ENCODE measurements at regions not wholly inside any gene's neighbourhood (a gene's known extent, or its start where the extent isn't known, plus 50 kb on each side); places are given as distances from the start of the nearest gene placed in this dataset.

DNA sequence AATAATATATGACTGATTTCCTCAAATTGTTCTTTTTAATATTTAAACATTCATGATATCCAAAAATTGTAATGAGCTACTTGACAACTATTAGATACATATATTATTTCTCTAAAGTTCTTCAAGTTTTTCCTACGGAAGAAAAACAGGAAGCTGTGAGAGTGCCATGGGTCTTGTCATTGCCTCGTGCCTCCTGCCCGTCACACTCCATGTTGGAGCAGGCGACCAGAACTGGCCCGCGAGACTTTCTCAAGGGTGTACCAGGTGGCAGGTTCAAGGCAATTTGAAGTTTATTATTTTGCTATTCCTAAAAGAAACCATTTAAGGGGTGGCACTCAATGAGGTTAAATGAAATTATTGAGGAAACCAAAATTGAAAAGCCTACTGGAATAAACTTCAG, 337.2 kb downstream of the HACE1 start:
- Histone ChIP-seq H3K27ac (ENCODE audit: low read depth in 1 of 2, low read length in 2 of 2) (no peak overlapping the region), H3K9ac (ENCODE audit: low read depth in 1 of 2, low read length in 2 of 2) (no peak overlapping the region), H3K4me3 (ENCODE audit: low read depth in 1 of 3, low read length in 3 of 3) (no peak overlapping the region), H3K9me3 (ENCODE audit: control insufficient read depth in 4 of 4, low read length in 3 of 4) (no peaks in the 10 kb centered on the region), H3K36me3 (ENCODE audit: control insufficient read depth in 4 of 4, insufficient read depth in 3 of 4, low read depth in 1 of 4, low read length in 3 of 4) (no peaks in the 10 kb centered on the region), H3K27me3 (ENCODE audit: control insufficient read depth in 4 of 4, insufficient read depth in 4 of 4, low read length in 3 of 4) (peaks cover 0 to 3% (median 0%) of the 10 kb centered on the region in 4 donors), H3K4me1 (ENCODE audit: control insufficient read depth in 4 of 4, insufficient read depth in 4 of 4, low read length in 3 of 4) (no peaks in the 10 kb centered on the region)
- 78% methylated on average over 6 of the region's 6 CpGs for WGBS
- TF ChIP-seq NR2F2 (IDR thresholded peaks at IDR 0.05) (no peak), RAD21 (IDR thresholded peaks at IDR 0.05) (no peak), HNF4G (IDR thresholded peaks at IDR 0.05) (no peak), EGR1 (IDR thresholded peaks at IDR 0.05; ENCODE audit: low read depth in 2 of 2) (no peak), FOXA1 (IDR thresholded peaks at IDR 0.05) (no peak), JUND (IDR thresholded peaks at IDR 0.05) (no peak), YY1 (IDR thresholded peaks at IDR 0.05) (no peak), FOXA2 (IDR thresholded peaks at IDR 0.05) (no peak), RXRA (IDR thresholded peaks at IDR 0.05) (no peak), GABPA (IDR thresholded peaks at IDR 0.05 in 1 of 2, conservative IDR thresholded peaks at IDR 0.05 in 1 of 2) (no peak), HNF4A (conservative IDR thresholded peaks at IDR 0.05) (no peak)
- TF ChIP-seq, protein P1, sequence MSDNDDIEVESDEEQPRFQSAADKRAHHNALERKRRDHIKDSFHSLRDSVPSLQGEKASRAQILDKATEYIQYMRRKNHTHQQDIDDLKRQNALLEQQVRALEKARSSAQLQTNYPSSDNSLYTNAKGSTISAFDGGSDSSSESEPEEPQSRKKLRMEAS (IDR thresholded peaks at IDR 0.05), result no peak
- TF ChIP-seq, protein P2, sequence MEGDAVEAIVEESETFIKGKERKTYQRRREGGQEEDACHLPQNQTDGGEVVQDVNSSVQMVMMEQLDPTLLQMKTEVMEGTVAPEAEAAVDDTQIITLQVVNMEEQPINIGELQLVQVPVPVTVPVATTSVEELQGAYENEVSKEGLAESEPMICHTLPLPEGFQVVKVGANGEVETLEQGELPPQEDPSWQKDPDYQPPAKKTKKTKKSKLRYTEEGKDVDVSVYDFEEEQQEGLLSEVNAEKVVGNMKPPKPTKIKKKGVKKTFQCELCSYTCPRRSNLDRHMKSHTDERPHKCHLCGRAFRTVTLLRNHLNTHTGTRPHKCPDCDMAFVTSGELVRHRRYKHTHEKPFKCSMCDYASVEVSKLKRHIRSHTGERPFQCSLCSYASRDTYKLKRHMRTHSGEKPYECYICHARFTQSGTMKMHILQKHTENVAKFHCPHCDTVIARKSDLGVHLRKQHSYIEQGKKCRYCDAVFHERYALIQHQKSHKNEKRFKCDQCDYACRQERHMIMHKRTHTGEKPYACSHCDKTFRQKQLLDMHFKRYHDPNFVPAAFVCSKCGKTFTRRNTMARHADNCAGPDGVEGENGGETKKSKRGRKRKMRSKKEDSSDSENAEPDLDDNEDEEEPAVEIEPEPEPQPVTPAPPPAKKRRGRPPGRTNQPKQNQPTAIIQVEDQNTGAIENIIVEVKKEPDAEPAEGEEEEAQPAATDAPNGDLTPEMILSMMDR (IDR thresholded peaks at IDR 0.05; ENCODE audit: low read depth, low read length, missing input control), result no peak
- TF ChIP-seq, protein P3, sequence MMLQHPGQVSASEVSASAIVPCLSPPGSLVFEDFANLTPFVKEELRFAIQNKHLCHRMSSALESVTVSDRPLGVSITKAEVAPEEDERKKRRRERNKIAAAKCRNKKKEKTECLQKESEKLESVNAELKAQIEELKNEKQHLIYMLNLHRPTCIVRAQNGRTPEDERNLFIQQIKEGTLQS (IDR thresholded peaks at IDR 0.05), result no peak
- TF ChIP-seq, protein P4, sequence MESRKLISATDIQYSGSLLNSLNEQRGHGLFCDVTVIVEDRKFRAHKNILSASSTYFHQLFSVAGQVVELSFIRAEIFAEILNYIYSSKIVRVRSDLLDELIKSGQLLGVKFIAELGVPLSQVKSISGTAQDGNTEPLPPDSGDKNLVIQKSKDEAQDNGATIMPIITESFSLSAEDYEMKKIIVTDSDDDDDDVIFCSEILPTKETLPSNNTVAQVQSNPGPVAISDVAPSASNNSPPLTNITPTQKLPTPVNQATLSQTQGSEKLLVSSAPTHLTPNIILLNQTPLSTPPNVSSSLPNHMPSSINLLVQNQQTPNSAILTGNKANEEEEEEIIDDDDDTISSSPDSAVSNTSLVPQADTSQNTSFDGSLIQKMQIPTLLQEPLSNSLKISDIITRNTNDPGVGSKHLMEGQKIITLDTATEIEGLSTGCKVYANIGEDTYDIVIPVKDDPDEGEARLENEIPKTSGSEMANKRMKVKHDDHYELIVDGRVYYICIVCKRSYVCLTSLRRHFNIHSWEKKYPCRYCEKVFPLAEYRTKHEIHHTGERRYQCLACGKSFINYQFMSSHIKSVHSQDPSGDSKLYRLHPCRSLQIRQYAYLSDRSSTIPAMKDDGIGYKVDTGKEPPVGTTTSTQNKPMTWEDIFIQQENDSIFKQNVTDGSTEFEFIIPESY (IDR thresholded peaks at IDR 0.05), result no peak
- TF ChIP-seq, protein P5, sequence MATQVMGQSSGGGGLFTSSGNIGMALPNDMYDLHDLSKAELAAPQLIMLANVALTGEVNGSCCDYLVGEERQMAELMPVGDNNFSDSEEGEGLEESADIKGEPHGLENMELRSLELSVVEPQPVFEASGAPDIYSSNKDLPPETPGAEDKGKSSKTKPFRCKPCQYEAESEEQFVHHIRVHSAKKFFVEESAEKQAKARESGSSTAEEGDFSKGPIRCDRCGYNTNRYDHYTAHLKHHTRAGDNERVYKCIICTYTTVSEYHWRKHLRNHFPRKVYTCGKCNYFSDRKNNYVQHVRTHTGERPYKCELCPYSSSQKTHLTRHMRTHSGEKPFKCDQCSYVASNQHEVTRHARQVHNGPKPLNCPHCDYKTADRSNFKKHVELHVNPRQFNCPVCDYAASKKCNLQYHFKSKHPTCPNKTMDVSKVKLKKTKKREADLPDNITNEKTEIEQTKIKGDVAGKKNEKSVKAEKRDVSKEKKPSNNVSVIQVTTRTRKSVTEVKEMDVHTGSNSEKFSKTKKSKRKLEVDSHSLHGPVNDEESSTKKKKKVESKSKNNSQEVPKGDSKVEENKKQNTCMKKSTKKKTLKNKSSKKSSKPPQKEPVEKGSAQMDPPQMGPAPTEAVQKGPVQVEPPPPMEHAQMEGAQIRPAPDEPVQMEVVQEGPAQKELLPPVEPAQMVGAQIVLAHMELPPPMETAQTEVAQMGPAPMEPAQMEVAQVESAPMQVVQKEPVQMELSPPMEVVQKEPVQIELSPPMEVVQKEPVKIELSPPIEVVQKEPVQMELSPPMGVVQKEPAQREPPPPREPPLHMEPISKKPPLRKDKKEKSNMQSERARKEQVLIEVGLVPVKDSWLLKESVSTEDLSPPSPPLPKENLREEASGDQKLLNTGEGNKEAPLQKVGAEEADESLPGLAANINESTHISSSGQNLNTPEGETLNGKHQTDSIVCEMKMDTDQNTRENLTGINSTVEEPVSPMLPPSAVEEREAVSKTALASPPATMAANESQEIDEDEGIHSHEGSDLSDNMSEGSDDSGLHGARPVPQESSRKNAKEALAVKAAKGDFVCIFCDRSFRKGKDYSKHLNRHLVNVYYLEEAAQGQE (IDR thresholded peaks at IDR 0.05), result no peak
- DNase-seq (ENCODE audit: low spot score), result no peak

DNA sequence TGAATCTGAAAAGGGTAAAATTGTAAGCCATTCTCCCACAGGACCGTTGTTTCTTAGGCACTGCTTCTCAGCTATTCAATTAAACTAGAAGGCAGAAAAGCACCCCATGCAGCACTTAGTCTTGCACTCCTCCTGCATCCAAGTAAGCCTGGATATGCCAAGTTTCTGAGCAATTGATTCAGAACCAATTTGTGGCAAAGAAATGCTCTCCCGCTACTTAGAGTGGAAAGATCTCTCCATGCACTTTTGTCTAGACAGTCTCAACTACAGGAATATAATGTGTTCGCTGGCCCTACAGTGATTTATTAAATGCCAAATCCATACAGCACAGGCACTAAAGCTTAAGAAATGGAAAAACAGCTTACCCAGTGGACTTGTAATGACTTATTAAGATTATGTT, 338.5 kb downstream of the HACE1 start:
- no peak overlapping the region for H3K4me3 ChIP-seq (ENCODE audit: low read depth in 1 of 3, low read length in 3 of 3)
- peaks cover 0 to under 1% (median 0%) of the 10 kb centered on the region in 4 donors for H3K27me3 ChIP-seq (ENCODE audit: control insufficient read depth in 4 of 4, insufficient read depth in 4 of 4, low read length in 3 of 4)
- H3K27ac ChIP-seq (ENCODE audit: low read depth in 1 of 2, low read length in 2 of 2), result no peak overlapping the region
- WGBS, result 81% methylated on average over 3 of the region's 3 CpGs
- no peak for DNase-seq (ENCODE audit: low spot score)
- H3K9me3 ChIP-seq (ENCODE audit: control insufficient read depth in 4 of 4, low read length in 3 of 4), result no peaks in the 10 kb centered on the region
- TF ChIP-seq HNF4A (conservative IDR thresholded peaks at IDR 0.05), result no peak
- TF ChIP-seq RXRA (IDR thresholded peaks at IDR 0.05), result no peak
- TF ChIP-seq GABPA (IDR thresholded peaks at IDR 0.05 in 1 of 2, conservative IDR thresholded peaks at IDR 0.05 in 1 of 2), result no peak
- TF ChIP-seq FOXA2 (IDR thresholded peaks at IDR 0.05), result no peak
- TF ChIP-seq, protein P2 (IDR thresholded peaks at IDR 0.05; ENCODE audit: low read depth, low read length, missing input control), result no peak
- TF ChIP-seq, protein P1 (IDR thresholded peaks at IDR 0.05), result no peak
- no peak for TF ChIP-seq SP1 (IDR thresholded peaks at IDR 0.05)
- no peak for TF ChIP-seq NR2F2 (IDR thresholded peaks at IDR 0.05)
- TF ChIP-seq, protein P4 (IDR thresholded peaks at IDR 0.05), result no peak
- TF ChIP-seq RAD21 (IDR thresholded peaks at IDR 0.05), result no peak
- no peaks in the 10 kb centered on the region for H3K4me1 ChIP-seq (ENCODE audit: control insufficient read depth in 4 of 4, insufficient read depth in 4 of 4, low read length in 3 of 4)
- no peak overlapping the region for H3K9ac ChIP-seq (ENCODE audit: low read depth in 1 of 2, low read length in 2 of 2)
- no peaks in the 10 kb centered on the region for H3K36me3 ChIP-seq (ENCODE audit: control insufficient read depth in 4 of 4, insufficient read depth in 3 of 4, low read depth in 1 of 4, low read length in 3 of 4)

All from liver (tissue), 8 donors.